Endothelial cell of umbilical vein (primary cell): ENCODE measurements at regions not wholly inside any gene's neighbourhood (a gene's known extent, or its start where the extent isn't known, plus 50 kb on each side); places are given as distances from the start of the nearest gene placed in this dataset.

Experiments used
- BruUV-seq: library from RNA; stranded (reverse); fragments of 400-500 nt; replicated peaks from 2 replicates; lab custom pipeline; 2021; lab: Mats Ljungman, UMichigan
- CTCF ChIA-PET: fragments of 300-600, 350-600 bp; sonication (Branson Sonifier 250); formaldehyde crosslinking; loops from one replicate; lab custom pipeline; 2021; ENCODE audit warnings: antibody characterized with exemption, inconsistent platforms; lab: Charles Lee
- POLR2A ChIA-PET: fragments of 300-600, 350-600 bp; sonication (Branson Sonifier 250); formaldehyde crosslinking; loops from one replicate; lab custom pipeline; 2021; ENCODE audit warnings: antibody characterized with exemption, inconsistent platforms; lab: Charles Lee
- DNase-seq: peaks from one replicate; pipeline ENCODE4 v3.0.0-alpha.2; 2011; ENCODE audit warnings: low read depth, low spot score
- FAIRE-seq: peaks from 2 replicates; lab custom pipeline; 2011; peaks lifted over from hg19 to GRCh38; lab: Jason Lieb, UNC
- H2AFZ ChIP-seq: 2 replicates; pipeline ENCODE4 v1.6.0; 2012; ENCODE audit warnings: low read depth, low read length, control low read depth, inconsistent platforms
- H3K27ac ChIP-seq: 2 replicates; pipeline ENCODE4 v1.5.1; 2011; ENCODE audit warnings: low read depth, mild to moderate bottlenecking, control low read depth, low read length, moderate library complexity; ENCODE audit not compliant: insufficient read depth
- H3K27me3 ChIP-seq, 2 experiments: 2 replicates each; pipeline versions ENCODE4 v1.6.0 to v1.6.1; 2011; ENCODE audit warnings: low read length in 2 of 2, mixed read lengths in 1 of 2; ENCODE audit not compliant: control insufficient read depth in 2 of 2, insufficient read depth in 2 of 2
- H3K36me3 ChIP-seq, 2 experiments: 2 replicates in 1 of 2; 3 replicates in 1 of 2; pipeline ENCODE4 v1.5.1; 2011; ENCODE audit warnings: low read length in 2 of 2, mild to moderate bottlenecking in 1 of 2, moderate library complexity in 1 of 2; ENCODE audit not compliant: control insufficient read depth in 2 of 2, insufficient read depth in 2 of 2; ENCODE audit errors: extremely low read depth in 1 of 2
- H3K4me1 ChIP-seq: 3 replicates; pipeline ENCODE4 v1.5.1; 2011; ENCODE audit warnings: mild to moderate bottlenecking, low read length; ENCODE audit not compliant: control insufficient read depth, insufficient read depth; ENCODE audit errors: extremely low read depth
- H3K4me2 ChIP-seq: 2 replicates; pipeline ENCODE4 v1.6.1; 2011; ENCODE audit warnings: low read length, control low read depth, mixed read lengths; ENCODE audit not compliant: insufficient read depth
- H3K4me3 ChIP-seq, 3 experiments: fragments of 200-600 bp in 1 of 3; sonication (generic), shearing (Covaris generic) in 1 of 3; replicated peaks in 1 of 3; 2 replicates each; pipeline ENCODE4 v1.5.1; 2011 to 2016; ENCODE audit warnings: control low read depth in 3 of 3, low read length in 3 of 3, mild to moderate bottlenecking in 2 of 3, inconsistent platforms in 1 of 3, low read depth in 1 of 3, moderate library complexity in 1 of 3; ENCODE audit not compliant: insufficient read depth in 1 of 3
- H3K79me2 ChIP-seq: 2 replicates; pipeline ENCODE4 v1.6.0; 2012; ENCODE audit warnings: low read length, inconsistent platforms; ENCODE audit not compliant: control insufficient read depth, insufficient read depth
- H3K9ac ChIP-seq: replicated peaks from 2 replicates; pipeline ENCODE3; 2011; ENCODE audit warnings: low read length, control low read depth; ENCODE audit not compliant: insufficient read depth; ENCODE audit errors: extremely low read depth
- H3K9me1 ChIP-seq: replicated peaks from 3 replicates; pipeline ENCODE4 v1.6.0; 2011; ENCODE audit warnings: mild to moderate bottlenecking, low read length; ENCODE audit not compliant: control insufficient read depth, insufficient read depth; ENCODE audit errors: extremely low read depth
- H3K9me3 ChIP-seq: replicated peaks from 2 replicates; pipeline ENCODE4 v1.5.1; 2012; ENCODE audit warnings: low read length, inconsistent platforms; ENCODE audit not compliant: control insufficient read depth, insufficient read depth
- H4K20me1 ChIP-seq: replicated peaks from 2 replicates; pipeline ENCODE3; 2011; ENCODE audit warnings: mild to moderate bottlenecking, low read length; ENCODE audit not compliant: control insufficient read depth, insufficient read depth; ENCODE audit errors: extremely low read depth
- CTCF ChIP-seq, 2 donors: IDR thresholded peaks; 1 replicate in 1 of 2; 2 replicates in 1 of 2; pipeline ENCODE4 v1.5.1; 2011; ENCODE audit warnings: low read length in 2 of 2, mild to moderate bottlenecking in 2 of 2, moderate library complexity in 2 of 2, control low read depth in 1 of 2, inconsistent platforms in 1 of 2, low read depth in 1 of 2; ENCODE audit not compliant: insufficient read depth in 1 of 2; ENCODE audit errors: extremely low read depth in 1 of 2
- EZH2 ChIP-seq: IDR thresholded peaks from 2 replicates; pipeline ENCODE4 v1.6.1; 2012; ENCODE audit warnings: borderline replicate concordance, low read depth, mild to moderate bottlenecking, moderate library complexity, low read length, inconsistent platforms; ENCODE audit not compliant: severe bottlenecking
- FOS ChIP-seq: IDR thresholded peaks from 2 replicates; pipeline ENCODE4 v1.6.1; 2011; ENCODE audit warnings: mild to moderate bottlenecking, low read length, moderate library complexity, borderline replicate concordance; ENCODE audit not compliant: insufficient read depth
- GATA2 ChIP-seq: IDR thresholded peaks from 2 replicates; pipeline ENCODE4 v1.7.0; 2011; ENCODE audit warnings: low read depth, mild to moderate bottlenecking, moderate library complexity, mixed read lengths, low read length; ENCODE audit not compliant: insufficient read length, insufficient read depth
- JUN ChIP-seq: IDR thresholded peaks from 2 replicates; pipeline ENCODE4 v1.6.1; 2011; ENCODE audit warnings: borderline replicate concordance, low read depth; ENCODE audit not compliant: insufficient read length, insufficient read depth
- MAX ChIP-seq: IDR thresholded peaks from 2 replicates; pipeline ENCODE4 v1.6.1; 2011; ENCODE audit not compliant: insufficient read depth, insufficient read length
- MYC ChIP-seq: IDR thresholded peaks from one replicate; pipeline ENCODE4 v1.6.1; 2011; ENCODE audit warnings: mild to moderate bottlenecking, low read depth, low read length
- POLR2A ChIP-seq: IDR thresholded peaks from 2 replicates; pipeline ENCODE4 v1.6.1; 2012; ENCODE audit warnings: low read depth, mild to moderate bottlenecking, control low read depth, low read length
- POLR2AphosphoS5 ChIP-seq: IDR thresholded peaks from 2 replicates; pipeline ENCODE4 v1.6.1; 2012; ENCODE audit warnings: low read depth, mild to moderate bottlenecking, control low read depth, low read length, moderate library complexity; ENCODE audit not compliant: insufficient read depth
- dilution Hi-C: fragments of 300-500 bp; cut with MboI; formaldehyde crosslinking; loops from one replicate; pipeline ENCODE4 v1.15.0; 2019; ENCODE audit warnings: low sequenced_read_pairs; ENCODE audit not compliant: extremely low pct_ligation_motif_present
- intact Hi-C: fragments of 100-400 bp; cut with micrococcal nuclease; formaldehyde crosslinking; loops from one replicate; pipeline ENCODE4 v1.10.0; 2022

DNA sequence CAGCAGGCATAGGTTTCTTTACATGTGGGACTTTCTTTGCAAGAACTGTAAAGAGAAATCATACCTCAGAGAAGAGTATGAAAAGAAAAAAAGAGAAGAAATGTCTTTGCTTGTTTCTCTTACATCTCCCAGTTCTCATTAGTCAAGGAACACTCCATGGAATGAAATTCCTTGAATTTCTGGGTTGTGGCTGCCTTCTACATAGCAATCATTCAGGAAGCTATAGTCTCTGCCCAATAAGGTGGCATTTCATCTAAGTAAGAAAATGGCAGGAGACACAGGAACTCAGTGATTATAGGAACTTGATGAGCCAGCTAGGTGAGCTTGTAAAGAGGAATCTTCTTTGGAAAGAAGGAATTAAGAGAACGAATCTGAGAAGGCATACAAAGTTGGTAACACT, 197.0 kb upstream of the FKBP1C start:
- H2AFZ ChIP-seq: no peak overlapping the region
- no peak overlapping the region for H3K27ac ChIP-seq
- intact Hi-C loops: no loop called here
- no peaks in the 10 kb centered on the region for H3K79me2 ChIP-seq
- no peak overlapping the region for H3K4me3 ChIP-seq
- POLR2A ChIA-PET: no interaction called here
- no peak overlapping the region for H3K4me2 ChIP-seq
- dilution Hi-C loops: no loop called here
- FAIRE-seq (no peak), DNase-seq (no peak)
- H3K9me3 ChIP-seq: no peaks in the 10 kb centered on the region
- H3K9me1 ChIP-seq: no peaks in the 10 kb centered on the region
- H3K4me1 ChIP-seq: no peaks in the 10 kb centered on the region
- H3K36me3 ChIP-seq: no peaks in the 10 kb centered on the region
- no peak for TF ChIP-seq JUN
- TF ChIP-seq POLR2AphosphoS5: no peak
- no peak for TF ChIP-seq MYC
- TF ChIP-seq EZH2: no peak
- no peak for TF ChIP-seq GATA2
- no peak for TF ChIP-seq CTCF (IDR thresholded peaks at IDR 0.05; ENCODE audit: extremely low read depth in 1 of 2, insufficient read depth in 1 of 2, low read depth in 1 of 2, low read length in 2 of 2)
- TF ChIP-seq POLR2A: no peak
- TF ChIP-seq FOS: no peak
- no peak for TF ChIP-seq MAX
- no TSS peak for BruUV-seq
- no peaks in the 10 kb centered on the region for H3K27me3 ChIP-seq
- CTCF ChIA-PET: no interaction called here
- no peak overlapping the region for H3K9ac ChIP-seq
- no peaks in the 10 kb centered on the region for H4K20me1 ChIP-seq
